ENCODE measurements at regions not wholly inside any gene's neighbourhood (a gene's known extent, or its start where the extent isn't known, plus 50 kb on each side); places are given as distances from the start of the nearest gene placed in this dataset.
"Not testable (repeated sequence)": the region's sequence is repeated elsewhere in the genome, so short reads cannot be mapped to it uniquely, and the experiment has no call there.

- DNase-seq (ENCODE audit: low read depth in 2 of 2) = no peak
Observed at GRCh38 chr10:3659203-3659917, 125.6 kb downstream of the KLF6 start.

- DNase-seq (ENCODE audit: low read depth in 2 of 2) = no peak
Observed at GRCh38 chr10:3658766-3659165, 126.2 kb downstream of the KLF6 start.

- no peak for DNase-seq (ENCODE audit: low read depth in 2 of 2)
Observed at GRCh38 chr10:3656214-3656613, 128.8 kb downstream of the KLF6 start.

DNA sequence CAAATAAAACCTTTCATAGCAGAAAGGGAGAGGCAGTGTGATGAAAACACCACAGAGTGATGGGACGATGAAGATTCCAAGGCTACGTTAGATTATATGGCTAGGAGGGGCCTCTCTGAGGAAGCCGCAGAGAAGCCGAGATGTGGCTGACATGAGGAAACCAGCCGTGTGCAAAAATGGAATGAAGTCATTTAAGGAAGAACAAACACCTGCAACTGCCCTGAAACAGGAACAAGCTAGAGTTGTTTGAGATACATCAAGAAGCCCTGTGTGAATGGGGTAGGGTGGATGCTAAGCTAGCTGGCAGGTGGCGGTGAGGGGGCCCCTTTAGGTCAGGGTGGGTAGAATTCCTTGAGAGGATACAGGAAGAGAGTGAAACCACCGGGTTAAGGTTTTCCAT lies 129.5 kb downstream of the KLF6 start:
- no peak for DNase-seq (ENCODE audit: low read depth in 2 of 2)

GRCh38 chr10:3654980-3655379 lies 130.0 kb downstream of the KLF6 start:
- DNase-seq (ENCODE audit: low read depth in 2 of 2) = no peak

DNA sequence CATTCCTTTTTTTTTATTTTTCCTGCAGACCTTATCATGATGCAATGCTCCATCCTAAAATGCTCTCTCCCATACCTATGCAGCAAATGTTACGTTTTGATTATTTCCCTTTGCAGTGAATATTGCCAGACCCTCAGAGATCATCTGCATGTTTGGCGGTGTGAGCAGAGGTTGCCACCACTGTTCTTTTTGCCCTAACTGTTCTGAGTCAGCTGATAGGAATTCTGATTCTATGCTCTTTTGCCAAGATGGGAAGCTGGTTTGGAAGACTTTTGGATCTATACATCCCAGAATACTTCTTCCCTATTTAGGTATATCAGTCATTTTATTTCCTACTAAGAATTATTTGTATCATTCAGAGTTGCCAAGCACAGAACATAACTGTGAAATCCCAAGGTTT lies 130.5 kb downstream of the KLF6 start:
- no peak for DNase-seq (ENCODE audit: low read depth in 2 of 2)

DNA sequence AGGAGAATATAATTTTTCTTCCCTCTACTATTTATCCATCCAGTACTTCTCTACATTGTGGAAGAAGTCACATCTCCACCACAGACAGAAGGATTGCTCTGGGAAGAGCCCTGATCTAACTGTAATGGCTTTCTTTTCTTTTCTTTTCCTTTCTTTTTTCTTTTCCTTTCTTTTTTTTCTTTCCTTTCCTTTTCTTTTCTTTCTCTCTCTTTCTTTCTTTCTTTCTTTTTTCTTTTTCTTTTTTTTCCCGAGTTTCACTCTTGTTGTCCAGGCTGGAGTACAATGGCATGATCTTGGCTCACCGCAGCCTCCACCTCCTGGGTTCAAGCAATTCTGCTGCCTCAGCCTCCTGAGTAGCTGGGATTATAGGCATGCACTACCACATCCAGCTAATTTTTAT lies 131.7 kb downstream of the KLF6 start:
- not testable (repeated sequence) for DNase-seq (ENCODE audit: low read depth in 2 of 2)

DNA sequence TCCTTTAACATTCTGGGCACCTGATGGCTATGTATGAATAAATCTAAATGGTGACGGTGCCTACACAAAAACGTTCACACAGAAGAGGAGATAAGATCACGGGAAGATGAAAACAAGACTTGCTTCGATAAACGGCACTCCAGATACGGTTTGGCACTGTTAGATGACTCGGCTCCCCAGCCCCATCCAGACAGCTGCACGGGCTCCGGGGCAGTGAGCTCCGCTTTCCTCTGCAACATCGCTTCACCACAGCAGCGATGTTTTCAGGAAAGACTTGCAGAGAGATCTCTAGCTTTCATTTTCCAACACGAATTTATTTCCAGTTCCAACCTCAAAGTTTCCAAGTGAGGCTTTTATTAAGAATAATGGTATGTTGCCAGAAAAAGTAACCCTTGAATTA lies 132.1 kb downstream of the KLF6 start:
- DNase-seq (ENCODE audit: low read depth in 2 of 2) = no peak

GRCh38 chr10:3651969-3652653 lies 132.9 kb downstream of the KLF6 start:
- DNase-seq (ENCODE audit: low read depth in 2 of 2) = no peak

DNA sequence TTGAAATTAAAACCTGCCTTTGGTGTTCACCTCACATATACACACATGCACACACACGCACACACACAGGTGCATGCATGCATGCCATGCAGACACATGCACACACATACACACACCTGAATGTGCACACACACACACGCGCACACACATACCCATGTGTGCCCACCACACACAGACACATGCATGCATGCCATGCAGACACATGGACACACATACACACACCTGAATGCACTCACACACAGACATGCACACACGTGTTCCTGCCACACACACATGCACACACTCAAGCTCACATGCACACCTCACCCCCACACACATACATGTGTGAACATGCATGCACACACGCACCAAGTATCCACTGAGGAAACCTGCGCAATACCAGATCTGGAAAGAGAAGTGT lies 136.4 kb downstream of the KLF6 start:
- no peak for DNase-seq (ENCODE audit: low read depth in 2 of 2)

- DNase-seq (ENCODE audit: low read depth in 2 of 2) = no peak
Observed at GRCh38 chr10:3648170-3648569, 136.8 kb downstream of the KLF6 start.

DNA sequence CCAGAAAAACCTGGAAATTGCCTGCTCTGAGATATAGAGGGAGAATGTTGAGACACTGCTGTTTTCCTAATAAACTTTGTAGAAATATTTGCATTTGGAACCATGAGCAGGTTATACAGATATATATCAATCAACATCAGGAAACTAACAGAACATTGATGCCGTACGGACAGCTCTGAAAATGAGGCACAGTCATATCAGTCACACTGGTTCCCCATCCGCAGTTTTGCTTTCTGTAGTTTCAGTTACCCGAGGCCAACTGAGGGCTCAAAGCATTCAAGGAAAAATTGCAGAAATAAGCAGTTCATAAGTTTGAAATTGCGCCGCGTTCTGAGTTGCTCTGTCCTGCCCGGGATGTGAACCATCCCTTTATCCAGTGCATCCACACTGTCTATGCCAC lies 137.9 kb downstream of the KLF6 start:
- no peak for DNase-seq (ENCODE audit: low read depth in 2 of 2)

DNA sequence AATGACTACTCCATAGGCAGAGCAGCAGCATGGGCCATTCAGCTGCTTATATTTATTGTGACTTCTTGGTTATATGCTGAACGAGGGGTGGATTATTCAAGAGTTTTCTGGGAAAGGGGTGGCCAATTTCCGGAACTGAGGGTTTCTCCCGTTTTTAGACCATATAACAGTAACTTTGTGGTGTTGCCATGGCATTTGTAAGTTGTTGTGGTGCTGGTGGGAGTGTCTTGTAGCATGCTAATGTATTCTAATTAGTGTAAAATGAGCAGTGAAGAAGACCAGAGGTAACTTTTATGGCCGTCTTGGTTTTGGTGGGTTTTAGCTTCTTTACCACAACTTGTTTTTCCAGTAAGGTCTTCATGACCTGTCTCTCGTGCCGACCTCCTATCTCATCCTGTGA lies 139.6 kb downstream of the KLF6 start:
- DNase-seq (ENCODE audit: low read depth in 2 of 2) = no peak

GRCh38 chr10:3640816-3641215 lies 144.2 kb downstream of the KLF6 start:
- no peak for DNase-seq (ENCODE audit: low read depth in 2 of 2)

DNA sequence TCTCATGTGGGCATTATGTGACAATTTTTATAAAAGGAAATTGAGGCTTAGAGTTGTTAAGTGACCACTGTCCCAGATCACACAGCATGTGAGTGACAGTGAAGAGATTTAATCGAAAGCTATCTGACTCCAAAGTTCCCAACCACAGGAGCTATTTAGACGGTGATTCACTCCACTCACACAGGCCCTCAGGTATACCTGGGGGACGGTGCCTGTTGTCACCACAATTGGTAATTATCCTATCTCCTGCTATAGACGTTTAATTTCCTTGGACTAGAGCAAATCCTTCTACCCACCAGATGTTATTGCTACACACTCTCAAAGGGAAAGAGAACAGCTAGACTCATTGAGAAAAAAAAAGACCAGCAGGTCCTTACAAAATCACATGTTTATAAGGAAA lies 145.5 kb downstream of the KLF6 start:
- DNase-seq (ENCODE audit: low read depth in 2 of 2) = no peak

- DNase-seq (ENCODE audit: low read depth in 2 of 2) = no peak
Observed at GRCh38 chr10:3636356-3637181, 148.4 kb downstream of the KLF6 start.

- no peak for DNase-seq (ENCODE audit: low read depth in 2 of 2)
Observed at GRCh38 chr10:3635697-3636096, 149.3 kb downstream of the KLF6 start.

GRCh38 chr10:3635211-3635671 lies 149.8 kb downstream of the KLF6 start:
- no peak for DNase-seq (ENCODE audit: low read depth in 2 of 2)

DNA sequence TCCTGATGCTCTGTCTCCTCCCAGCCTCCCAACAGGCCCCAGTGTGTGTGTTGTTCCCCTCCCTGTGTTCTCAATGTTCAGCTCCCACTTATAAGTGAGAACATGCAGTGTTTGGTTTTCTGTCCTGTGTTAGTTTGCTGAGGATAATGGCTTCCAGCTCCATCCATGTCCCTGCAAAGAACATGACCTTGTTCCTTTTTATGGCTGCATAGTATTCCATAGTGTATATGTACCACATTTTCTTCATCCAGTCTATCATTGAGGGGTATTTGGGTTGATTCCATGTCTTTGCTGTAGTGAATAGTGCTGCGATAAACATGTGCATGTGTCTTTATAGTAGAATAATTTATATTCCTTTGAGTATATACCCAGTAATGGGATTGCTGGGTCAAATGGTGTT lies 150.4 kb downstream of the KLF6 start:
- not testable (repeated sequence) for DNase-seq (ENCODE audit: low read depth in 2 of 2)

- no peak for DNase-seq (ENCODE audit: low read depth in 2 of 2)
Observed at GRCh38 chr10:3631701-3632330, 153.2 kb downstream of the KLF6 start.

DNA sequence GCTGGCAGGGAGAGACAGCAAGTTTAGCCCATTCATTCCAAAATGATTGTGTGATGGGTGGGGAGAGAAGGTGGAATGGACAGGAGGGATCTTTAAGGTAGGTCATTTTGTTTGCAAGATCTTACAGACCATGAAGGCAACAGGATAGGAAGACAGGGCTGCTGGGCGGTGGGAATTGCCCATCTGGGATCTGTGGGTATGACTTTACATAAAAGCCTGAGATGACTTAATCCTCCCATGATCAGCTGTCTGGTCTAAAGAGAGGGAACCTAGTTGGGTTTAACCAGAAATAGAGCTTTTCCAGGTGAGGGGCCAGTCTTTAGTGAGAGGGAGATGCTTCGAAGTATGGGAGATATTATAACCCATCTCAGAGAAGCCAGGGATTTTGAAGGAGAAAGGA lies 153.7 kb downstream of the KLF6 start:
- no peak for DNase-seq (ENCODE audit: low read depth in 2 of 2)

Measured in stimulated activated CD8-positive, alpha-beta memory T cell treated with anti-CD3 and anti-CD28 coated beads, Interleukin-7, amount 100 ng/mL, for 1 hour (primary cell).